Limb (tissue), 2 donors: ENCODE measurements at regions not wholly inside any gene's neighbourhood (a gene's known extent, or its start where the extent isn't known, plus 50 kb on each side); places are given as distances from the start of the nearest gene placed in this dataset.

Experiments
- DNase-seq, 2 donors: peaks; one replicate each; pipeline ENCODE4 v3.0.0-alpha.2; 2016; ENCODE audit errors: extremely low spot score in 2 of 2

DNA sequence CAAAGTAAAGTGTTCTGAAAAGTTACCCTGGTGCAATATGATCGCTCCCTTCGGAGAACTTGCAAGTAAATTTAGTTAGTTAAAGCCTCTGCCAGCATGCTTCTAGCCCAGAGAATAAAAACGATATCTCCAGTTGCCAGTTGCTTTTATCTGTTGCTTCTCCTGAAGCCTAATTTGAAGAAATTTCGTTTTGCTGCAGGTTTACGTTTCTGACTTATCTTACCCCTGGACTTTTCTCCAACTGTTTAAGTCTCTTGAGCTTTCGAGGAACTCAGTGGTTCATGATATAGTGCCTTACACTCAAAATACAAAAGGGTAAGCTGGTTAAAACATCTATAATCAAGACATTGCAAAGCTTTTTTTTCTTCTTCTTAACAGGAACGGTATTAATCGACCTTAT is 131.1 kb downstream of the FAM161A start:
- DNase-seq, result no peak

DNA sequence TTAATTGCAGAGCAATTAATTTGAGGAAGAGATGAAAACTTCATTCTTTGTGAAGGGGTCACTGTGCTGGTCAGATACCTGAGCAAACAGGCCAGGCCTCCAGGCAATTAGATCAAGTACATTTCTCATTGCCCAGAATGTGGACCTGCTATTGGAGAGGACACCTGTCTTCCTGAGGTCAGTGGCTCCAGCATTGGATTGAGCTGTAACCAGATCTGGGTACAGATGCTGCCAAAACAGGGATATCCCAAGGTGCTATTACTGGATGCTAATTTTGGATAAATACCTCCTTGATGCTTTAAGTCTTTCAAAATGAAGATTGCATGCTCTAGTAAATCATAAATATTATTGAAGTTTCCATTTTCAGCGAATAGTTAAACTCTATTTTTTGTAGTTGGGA is 131.5 kb downstream of the FAM161A start:
- DNase-seq, result no peak

DNA sequence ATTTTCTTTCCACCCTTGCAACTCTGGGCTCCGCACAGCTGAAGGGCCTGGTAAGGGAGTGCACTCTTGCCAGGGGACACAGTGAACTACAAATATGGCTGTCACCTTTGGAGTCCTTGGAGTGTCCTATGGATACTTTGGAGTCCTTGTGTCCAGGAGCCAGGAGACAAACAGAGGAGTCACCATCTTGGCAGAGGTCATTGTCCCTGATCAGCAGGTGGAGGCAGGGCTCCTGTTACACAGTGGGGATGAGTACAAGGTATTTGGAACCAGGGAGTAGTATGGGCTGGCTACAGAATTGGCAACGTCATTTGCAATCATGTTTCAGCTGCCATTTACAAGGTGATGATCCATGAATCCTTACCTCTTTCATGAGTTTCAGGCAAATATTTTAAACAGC is 132.5 kb downstream of the FAM161A start:
- DNase-seq, result no peak

DNA sequence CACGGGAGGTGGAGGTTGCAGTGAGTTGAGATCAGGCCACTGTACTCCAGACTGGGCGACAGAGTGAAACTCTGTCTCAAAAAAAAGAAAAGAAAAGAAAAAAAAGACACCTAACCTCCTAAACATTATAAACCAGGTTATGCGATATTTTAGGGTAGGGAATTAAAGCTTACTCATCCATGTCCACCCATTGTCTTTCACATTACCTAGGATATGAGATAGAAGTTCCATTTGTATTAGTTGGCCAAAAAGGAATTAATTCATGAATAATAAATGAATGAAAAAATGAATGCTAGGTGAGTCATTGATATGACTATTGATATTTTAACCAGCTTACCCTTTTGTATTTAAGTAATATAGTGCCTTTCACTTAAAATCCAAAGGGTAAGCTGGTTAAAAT is 132.9 kb downstream of the FAM161A start:
- no peak for DNase-seq

DNA sequence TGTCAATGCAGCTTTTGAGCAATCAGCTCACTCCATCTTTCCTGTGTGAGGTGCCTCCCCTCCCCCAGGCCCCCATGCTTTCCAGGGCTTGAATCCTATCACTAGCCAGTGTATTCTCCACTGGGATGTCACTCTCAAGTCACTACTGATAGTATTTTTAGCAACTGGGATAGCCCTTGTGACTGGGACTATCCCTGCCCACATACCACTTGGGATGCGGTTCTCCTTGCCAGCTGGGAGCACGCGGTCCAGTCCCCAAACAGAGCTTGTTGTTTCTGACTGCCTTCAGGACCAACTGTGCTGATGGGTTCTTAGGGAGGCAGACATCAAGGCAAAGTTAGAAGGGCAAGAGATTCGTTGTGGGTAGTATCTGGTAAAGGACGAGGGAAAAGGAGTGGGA is 134.9 kb downstream of the FAM161A start:
- DNase-seq, result no peak

DNA sequence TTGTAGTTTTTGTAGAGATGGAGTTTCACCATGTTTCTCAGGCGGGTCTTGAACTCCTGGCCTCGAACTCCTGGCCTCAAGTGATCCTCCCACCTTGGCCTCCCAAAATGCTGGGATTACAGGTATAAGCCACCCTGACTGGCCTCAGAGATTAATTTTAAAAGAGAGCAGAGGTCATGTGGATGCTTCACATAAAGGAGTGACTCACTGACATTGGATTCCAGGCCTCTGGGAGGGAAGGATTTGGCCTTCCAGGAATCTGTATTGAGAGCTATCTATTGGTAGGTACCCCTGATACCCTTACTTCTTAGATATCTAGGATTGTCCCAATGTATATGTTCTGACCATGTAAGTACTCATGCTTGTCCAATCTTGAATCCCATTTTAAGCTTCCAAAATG is 138.4 kb downstream of the FAM161A start:
- no peak for DNase-seq

DNA sequence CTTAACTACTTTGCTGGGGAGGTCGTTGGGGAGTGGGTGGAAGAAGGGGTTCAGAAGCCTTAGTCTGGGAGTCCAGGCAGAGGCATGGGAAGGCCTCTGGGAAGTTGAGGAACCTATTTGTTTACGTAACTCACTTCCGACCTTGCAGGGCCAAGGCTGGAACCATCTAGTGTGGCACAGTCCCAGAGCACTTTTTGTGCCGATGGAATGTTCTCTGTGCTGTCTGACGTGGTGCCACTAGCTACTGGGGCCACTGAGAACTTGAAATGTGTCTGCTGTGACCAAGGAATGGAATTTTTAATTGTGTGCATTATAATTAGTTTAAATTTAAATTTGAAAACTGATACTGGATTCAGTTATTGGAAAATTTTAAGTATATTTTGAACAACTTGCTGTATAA is 139.7 kb downstream of the FAM161A start:
- DNase-seq, result no peak

DNA sequence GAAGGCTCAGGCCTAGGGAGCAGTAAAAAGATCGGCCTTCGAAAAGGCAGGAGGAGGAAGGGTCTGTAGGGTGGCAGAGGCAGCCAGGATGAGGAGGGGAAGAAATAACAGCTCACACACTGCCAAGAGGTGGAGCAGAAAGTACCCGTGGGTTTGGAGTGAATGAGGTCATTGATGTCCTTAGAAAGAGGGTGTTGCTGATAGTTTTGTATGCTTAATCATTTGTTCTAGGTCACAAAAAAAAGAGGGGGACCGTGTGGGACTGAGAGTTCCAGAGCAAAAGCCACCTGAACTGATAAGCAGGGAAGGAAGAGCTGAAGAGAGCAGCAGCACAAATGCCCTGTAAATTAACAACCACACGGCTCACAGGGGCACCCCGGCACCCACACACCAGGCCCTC is 140.4 kb downstream of the FAM161A start:
- DNase-seq, result no peak

DNA sequence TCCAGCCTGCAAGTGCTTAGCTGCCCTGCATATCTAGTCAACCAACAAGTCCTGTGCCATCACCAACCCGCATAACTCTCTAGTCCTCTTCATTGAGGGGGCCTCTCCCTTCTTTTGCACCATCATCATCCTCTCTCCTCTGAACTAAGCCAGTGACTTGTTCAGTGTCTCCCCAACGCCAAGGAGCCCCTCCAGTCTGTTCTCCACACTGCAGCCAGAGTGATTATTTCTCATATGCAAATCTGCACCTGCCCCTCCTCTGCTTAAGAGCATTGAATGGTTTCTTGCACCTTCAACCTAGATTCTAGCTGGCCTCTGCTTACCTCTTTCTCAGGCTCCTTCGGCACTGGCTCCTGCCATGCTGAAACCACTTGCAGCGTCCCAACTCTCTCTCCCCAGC is 141.8 kb downstream of the FAM161A start:
- DNase-seq, result no peak

DNA sequence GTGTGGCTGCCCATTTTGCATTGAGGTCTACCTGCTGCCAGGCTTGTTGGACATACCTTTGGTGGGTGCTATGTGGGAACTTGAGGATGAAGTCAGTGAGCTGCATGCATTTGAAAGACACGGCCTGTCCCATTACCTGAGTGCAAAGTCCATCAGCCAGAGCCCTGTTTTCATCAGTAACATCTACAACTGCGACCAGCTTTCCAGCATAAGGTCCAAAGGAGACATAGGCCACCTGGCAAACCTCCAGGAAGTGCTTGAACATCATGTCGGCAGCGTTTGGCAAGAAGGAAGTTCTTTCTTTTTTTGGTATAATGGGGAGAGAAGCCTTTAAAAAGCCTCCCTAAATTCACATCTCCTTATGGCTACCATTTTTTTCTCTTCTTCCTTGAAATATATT is 143.1 kb downstream of the FAM161A start:
- no peak for DNase-seq

DNA sequence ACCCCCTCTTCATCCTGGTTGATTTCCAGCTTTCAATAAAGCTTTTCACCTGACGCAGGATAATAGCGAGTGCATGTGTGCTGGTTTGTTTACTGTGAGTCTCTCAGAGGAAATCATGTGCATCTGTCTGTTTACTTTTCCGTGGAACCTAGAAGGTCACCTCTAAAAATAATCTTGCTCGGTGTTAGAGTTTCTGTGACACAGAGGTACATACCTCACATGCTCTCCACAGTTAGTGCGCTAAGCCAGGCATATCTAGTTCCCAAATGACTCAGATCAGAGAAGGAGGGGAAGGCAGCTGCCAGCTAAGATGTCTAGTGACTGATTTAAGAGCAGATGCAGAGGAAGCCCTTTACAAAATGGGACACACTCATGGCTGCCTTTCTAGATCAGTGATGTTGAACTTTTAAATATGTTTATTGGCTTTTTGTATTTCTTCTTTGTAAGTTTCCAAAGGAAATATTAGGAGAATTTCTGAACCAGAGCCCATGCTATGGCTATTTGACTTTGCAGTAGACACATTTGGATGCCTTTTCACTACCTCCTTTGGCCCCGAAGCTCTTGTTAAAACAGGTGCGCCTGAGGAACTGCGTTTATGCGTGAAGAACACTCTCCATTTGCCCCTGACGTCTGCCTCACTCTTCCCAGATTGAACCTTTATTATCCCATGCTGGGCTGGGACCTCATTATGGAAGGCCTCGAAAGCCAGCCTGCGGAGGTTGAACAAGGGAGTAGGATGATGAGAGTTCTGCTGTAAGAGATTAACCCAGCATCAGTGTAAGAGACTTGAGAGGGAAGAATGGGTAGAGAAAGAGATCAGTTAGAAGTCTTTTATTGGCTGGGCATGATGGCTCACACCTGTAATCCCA is 145.6 kb downstream of the FAM161A start:
- DNase-seq, result peak in 1 of 2 donors; percentile 42

DNA sequence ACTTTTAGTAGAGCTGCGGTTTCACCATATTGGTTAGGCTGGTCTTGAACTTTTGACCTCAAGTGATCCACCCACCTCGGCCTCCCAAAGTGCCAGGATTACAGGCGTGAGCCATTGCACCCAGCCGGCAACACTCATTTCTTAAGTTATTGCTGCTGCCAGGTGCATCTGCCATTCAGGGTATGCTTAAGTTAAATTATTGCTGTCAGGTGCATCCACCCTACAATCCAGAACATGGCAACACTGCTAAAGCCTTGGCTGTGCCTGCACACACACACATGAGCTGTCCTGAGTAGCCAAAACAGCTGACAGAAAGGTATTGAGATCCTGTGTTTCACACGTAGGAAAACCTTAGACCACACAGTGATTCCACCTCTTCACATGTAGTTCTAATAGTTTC is 148.2 kb downstream of the FAM161A start:
- DNase-seq, result no peak

DNA sequence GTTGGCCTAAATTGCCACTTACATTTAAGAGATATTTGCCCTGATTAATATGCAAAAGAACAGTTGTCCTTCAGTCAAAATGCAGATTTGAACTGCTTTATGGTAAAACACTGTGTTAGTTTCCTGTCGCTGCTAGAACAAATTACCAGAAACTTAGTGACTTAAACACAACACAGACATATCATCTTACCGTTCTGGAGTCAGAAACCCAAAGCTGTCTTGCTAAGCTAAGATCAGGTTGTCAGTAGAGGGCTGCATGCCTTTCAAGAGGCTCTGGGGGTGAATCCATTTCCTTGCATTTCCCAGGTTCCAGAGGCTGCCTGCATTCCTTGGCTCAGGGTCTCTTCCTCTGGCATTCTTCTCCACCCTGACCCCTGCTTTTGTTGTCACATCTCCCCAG is 149.5 kb downstream of the FAM161A start:
- DNase-seq, result no peak

DNA sequence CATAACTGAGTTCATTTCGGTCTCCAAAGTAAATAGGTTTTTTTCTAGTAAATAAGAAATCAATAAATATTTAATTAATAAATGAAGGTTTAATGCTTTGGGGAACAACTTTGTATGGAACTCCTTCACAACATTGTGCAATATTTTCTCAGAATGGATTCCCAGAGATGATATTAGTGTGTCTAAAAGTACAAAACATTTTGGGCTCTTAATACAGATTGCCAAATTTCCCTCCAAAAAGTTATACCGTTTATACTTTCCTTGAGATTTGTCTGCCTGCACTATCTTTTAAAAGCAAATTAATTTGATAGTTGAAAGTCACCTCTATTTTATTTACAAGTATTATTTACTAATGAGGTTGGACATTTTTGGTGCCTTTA is 151.8 kb downstream of the FAM161A start:
- DNase-seq, result no peak

DNA sequence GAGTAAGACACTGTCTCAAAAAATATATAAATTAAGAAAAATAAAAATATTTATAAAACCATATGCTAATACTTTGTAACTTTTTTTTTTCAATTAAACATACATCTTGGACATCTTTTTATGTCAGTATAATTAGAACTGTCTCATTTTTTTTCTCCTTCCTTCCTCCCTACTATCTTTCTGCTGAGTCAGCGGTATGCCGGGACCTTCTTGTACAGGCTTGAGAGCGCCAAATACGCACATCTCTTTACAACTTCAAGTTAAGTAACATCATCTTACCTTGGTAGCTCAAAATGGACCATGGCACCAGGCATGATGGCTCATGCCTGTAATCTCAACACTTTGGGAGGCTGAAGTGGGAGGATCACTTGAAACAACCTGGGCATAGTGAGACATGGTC is 153.4 kb downstream of the FAM161A start:
- no peak for DNase-seq

DNA sequence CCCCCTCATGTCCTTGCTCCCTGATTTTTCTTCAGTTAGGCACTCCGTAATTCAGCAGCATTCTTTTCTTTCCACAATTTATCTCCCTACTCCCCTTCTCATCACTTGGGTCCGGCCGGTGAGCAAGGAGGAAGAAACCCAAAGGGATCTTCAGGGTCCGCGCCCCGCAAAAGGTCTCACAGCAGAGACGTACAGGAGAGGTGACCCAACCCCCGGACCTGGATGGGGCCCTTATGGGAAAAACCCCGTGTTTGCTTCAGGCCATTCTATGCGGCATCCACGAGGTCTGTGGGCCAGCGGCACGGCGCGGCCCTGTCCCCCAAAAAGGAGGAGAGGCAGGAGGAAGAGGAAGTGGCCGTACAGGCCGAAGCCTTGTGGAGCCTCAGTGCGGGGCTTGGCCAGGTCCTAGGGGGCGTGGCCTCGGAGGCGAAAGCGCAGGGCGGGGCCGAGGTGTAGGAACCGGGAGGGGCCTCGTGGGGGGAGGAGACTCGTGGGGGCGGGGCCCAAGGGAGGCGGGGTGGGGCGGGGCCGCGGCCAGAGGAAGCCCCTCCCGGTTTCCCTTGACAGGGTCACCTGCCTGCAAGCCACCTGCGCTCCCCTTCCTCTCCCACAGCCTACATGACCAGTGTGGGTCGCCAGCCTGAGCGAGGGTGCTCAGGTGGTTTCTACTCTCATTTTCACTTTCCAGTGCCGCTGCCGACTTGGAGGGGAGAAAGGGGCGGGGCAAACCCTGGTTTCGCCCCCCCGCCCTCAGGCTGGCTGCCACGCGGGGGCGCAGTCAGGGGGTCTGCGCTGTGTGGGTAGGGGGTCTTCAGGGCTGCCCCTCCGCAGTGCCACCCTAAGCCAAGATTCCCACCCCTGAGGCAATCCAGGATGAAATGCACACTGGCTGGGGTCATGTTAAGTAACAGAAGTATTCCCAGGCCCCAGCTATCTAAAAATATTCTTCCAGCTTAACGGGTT is 156.4 kb upstream of the XPO1 start:
- peak; percentile 86 to 93 for DNase-seq

DNA sequence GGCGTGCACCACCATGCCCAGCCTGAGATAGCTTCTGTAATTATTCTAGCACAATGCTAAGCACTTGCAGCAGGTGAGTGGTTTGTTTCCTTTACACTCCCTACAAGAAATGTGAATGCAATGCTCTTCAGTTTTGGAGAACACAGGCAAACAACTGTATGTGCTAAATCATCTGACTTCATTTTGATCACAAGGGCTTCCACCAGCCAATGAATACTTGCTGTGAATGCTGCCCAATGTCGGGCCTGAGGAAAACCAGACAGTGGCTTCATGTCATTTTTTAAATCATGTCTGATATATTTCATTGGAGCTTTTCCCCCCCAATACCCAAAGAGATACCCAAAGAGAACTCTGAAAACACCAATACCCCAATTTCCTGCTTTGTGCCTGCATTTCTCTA is 155.6 kb upstream of the XPO1 start:
- no peak for DNase-seq

DNA sequence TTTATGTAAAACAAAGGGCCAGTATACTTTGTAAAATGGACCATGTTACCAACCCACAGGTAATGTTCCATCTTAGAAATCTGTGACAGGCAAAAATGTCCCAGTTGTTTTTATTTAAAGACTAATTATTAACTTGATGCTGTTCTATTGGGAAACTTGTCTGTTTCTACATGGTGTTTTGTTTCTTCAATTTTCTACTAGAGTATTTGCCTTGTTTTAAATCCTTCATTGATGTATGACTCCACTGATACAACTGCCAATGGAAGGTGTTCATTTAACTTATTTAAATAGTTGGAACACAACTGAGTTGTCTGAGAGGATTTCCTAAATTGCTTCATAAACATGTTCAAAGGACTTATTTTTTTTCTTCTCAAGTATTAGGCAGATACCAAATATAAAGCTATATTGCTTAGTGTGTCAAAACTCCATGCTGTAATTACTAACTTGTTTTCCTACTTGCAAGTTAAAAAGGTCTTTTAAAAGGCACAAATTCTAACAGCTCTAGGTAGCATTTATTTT is 152.0 kb upstream of the XPO1 start:
- DNase-seq, result no peak

DNA sequence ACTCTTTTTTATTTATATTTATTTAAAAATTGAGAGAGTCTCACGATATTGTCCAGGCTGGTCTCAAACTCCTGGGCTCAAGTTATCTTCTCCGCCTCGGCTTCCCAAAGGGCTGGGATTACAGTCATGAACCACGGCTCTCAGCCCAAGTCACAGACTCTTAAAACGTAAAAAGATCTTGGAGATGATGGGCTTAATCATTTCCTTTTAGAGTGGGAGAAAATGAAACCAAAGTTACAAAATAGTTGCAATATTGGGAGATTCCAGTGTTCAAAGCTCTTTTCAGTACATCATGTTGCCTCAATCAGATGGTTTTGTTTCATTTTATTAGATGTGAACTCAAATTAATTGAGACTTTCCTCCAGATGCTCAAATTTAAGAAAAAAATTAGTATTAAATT is 151.4 kb upstream of the XPO1 start:
- no peak for DNase-seq

DNA sequence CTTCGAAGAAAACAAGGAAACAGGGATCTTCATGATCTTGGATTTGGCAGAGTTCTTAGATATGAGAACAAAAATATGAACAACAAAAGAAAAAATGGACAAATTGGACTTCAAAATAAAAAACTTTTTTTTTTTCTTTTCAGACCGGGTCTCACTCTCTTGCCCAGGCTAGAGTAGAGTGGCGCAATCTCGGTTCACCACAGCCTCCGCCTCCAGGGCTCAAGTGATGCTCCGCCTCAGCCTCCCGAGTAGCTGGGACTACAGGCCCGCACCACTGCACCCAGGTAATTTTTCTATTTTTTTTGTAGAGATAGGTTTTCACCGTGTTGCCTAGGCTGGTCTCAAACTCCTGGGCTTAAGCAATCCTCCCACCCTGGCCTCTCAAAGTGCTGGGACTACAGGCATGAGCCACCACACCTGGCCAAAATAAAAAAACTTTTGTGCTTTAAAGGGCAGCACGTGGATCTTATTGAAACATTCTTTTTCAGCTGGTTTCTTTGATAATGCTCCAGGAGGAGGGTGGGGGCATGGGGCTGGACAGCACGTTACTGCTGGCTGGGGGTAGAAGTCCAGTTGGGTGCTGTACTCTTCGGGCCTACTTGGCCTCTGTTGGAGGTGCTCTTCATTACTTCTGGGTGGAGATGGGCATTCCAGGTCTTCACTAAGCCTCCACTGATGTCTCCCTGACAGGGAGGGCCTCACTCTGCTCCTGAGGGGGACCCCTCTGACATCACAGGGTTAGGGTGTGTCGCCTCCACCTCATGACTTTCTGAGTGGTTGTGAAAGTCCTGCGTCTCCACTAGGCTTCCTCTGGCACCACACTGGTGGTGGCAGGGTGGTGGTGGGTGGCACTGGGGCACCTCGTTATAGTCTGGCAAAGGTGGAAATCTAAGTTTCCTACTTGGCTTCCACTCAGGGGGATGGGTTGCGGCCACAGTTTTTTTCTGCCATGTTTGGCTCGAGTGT is 150.5 kb upstream of the XPO1 start:
- no peak for DNase-seq

DNA sequence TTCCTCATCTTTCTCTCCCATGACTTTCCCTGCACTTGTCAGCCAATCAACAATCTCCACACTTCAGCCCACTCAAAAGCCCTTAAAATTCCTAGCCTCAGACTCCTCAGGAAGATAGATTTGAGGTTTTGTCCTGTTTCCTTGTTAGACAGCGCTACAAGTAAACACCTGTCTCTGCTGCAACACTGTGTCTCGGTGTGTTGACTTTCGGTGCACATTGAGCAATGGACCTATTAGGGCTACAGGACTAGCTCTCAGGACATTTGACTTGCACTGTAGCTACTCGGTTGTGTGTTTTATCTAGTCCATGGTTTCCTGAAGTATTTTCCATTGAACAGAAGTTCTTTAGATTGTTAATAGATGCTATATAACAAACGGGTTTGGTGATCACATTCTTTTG is 140.9 kb upstream of the XPO1 start:
- DNase-seq, result no peak
